ENCODE measurements at regions not wholly inside any gene's neighbourhood (a gene's known extent, or its start where the extent isn't known, plus 50 kb on each side); places are given as distances from the start of the nearest gene placed in this dataset.

DNA sequence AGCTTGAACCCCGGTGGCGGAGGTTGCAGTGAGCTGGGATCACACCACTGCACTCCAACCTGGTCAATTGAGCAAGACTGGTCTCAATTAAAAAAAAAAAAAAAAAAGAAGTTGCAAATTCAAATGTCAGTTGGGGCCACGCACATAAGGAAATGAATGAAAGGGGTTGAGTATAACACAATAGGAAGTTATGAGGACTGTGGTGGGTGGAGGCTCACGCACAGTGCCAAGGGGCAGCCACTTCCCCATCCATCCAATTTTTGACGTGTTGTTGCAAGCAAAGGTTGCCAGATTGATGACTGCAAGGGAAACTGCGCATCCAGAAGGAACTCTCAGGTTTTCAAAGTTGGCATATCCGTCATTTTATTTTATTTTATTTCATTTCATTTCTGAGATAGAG lies 532.2 kb downstream of the NTRK3 start:
- no peak for DNase-seq
- no peak for FAIRE-seq
- 67 to 70% (median 68%) methylated on average over 7 of the region's 7 CpGs for WGBS, 3 donors

DNA sequence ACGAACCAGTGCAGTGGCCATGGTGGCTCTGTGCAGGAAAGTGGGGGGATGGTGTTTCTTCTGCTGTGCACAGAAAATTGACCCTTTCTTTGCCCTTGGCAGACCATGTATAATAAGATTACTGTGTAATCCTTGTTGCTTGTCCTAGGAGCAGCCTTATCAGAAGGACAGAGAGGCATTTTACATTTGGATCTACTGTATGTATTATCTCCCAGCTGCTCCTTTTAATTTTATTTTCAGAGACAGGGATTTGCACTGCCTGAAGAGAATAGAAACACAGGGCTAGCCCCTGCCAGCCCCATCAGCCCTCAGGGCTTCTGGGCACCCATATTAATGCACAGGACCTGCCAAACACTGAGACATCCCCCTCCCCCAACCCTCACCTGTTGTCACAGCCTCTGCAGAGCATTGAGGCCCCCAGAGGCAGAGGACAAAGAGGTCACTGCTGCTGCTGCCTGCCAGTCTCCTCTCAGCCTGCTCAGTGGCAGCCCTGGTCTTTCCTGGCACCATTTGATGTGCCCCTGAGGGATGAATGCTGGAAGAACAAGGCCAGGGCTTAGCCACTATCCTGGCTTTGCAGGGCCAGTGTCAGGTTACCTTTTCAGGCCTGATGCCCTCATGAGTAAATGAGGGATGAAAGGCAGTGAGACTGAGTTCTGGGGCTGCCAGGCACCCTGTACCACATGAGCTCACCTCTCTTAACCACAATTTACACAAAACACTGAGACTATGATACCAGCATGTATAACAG lies 533.4 kb downstream of the NTRK3 start:
- Histone ChIP-seq H3K4me1 (ENCODE audit: control insufficient read depth in 3 of 3, insufficient read depth in 2 of 3, low read depth in 1 of 3, low read length in 2 of 3) (no peaks in the 10 kb centered on the region), H3K27me3 (ENCODE audit: control insufficient read depth in 3 of 3, insufficient read depth in 3 of 3, low read length in 3 of 3) (peaks cover 0 to 6% (median 0%) of the 10 kb centered on the region in 3 donors), H3K9me3 (ENCODE audit: control insufficient read depth in 2 of 2, insufficient read depth in 1 of 2, low read depth in 1 of 2, low read length in 1 of 2) (no peaks in the 10 kb centered on the region), H3K4me3 (ENCODE audit: low read depth in 1 of 3, low read length in 3 of 3) (no peak overlapping the region), H3K36me3 (ENCODE audit: control insufficient read depth in 3 of 3, insufficient read depth in 2 of 3, low read depth in 1 of 3, low read length in 3 of 3) (no peaks in the 10 kb centered on the region), H3K27ac (ENCODE audit: low read depth in 1 of 3, low read length in 2 of 3) (no peak overlapping the region)
- no peak for DNase-seq
- FAIRE-seq = no peak
- WGBS, 3 donors = 51 to 79% (median 75%) methylated on average over 1 of the region's 1 CpG

More for the DNA sequence above, 532.2 kb downstream of the NTRK3 start:
- H3K27ac ChIP-seq (ENCODE audit: low read depth in 1 of 3, low read length in 2 of 3) = no peak overlapping the region
- H3K9me3 ChIP-seq (ENCODE audit: control insufficient read depth in 2 of 2, insufficient read depth in 1 of 2, low read depth in 1 of 2, low read length in 1 of 2) = no peaks in the 10 kb centered on the region
- peaks cover 0 to 6% (median 0%) of the 10 kb centered on the region in 3 donors for H3K27me3 ChIP-seq (ENCODE audit: control insufficient read depth in 3 of 3, insufficient read depth in 3 of 3, low read length in 3 of 3)
- H3K36me3 ChIP-seq (ENCODE audit: control insufficient read depth in 3 of 3, insufficient read depth in 2 of 3, low read depth in 1 of 3, low read length in 3 of 3) = no peaks in the 10 kb centered on the region
- no peaks in the 10 kb centered on the region for H3K4me1 ChIP-seq (ENCODE audit: control insufficient read depth in 3 of 3, insufficient read depth in 2 of 3, low read depth in 1 of 3, low read length in 2 of 3)
- no peak overlapping the region for H3K4me3 ChIP-seq (ENCODE audit: low read depth in 1 of 3, low read length in 3 of 3)

GRCh38 chr15:87720235-87720634 lies 536.3 kb downstream of the NTRK3 start:
- Histone ChIP-seq H3K4me1 (ENCODE audit: control insufficient read depth in 3 of 3, insufficient read depth in 2 of 3, low read depth in 1 of 3, low read length in 2 of 3) (no peaks in the 10 kb centered on the region), H3K27ac (ENCODE audit: low read depth in 1 of 3, low read length in 2 of 3) (no peak overlapping the region), H3K27me3 (ENCODE audit: control insufficient read depth in 3 of 3, insufficient read depth in 3 of 3, low read length in 3 of 3) (peaks cover 0 to 2% (median 0%) of the 10 kb centered on the region in 3 donors), H3K36me3 (ENCODE audit: control insufficient read depth in 3 of 3, insufficient read depth in 2 of 3, low read depth in 1 of 3, low read length in 3 of 3) (no peaks in the 10 kb centered on the region), H3K9me3 (ENCODE audit: control insufficient read depth in 2 of 2, insufficient read depth in 1 of 2, low read depth in 1 of 2, low read length in 1 of 2) (no peaks in the 10 kb centered on the region), H3K4me3 (ENCODE audit: low read depth in 1 of 3, low read length in 3 of 3) (no peak overlapping the region)
- no peak for FAIRE-seq
- WGBS, 3 donors = 75 to 82% (median 81%) methylated on average over 3 of the region's 3 CpGs
- no peak for DNase-seq

DNA sequence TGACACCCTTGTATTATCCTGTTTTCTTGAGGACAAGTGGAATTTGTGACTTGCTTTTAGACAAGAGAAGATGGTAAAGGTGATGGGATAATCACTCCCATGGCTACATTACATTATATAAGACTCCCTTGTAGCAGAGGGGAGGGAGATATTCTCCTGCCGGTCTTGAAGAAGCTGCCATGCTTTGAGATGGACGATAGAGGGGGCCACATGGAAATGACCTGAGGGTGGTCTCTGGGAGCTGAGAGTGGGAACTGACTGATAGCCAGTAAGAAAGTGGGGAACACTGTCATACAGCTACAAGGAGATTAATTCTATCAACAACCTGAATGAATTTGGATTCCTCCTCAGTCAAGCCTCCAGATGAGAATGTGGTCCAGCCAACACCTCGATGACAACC lies 540.1 kb downstream of the NTRK3 start:
- no peak for FAIRE-seq
- 47 to 65% (median 57%) methylated on average over 3 of the region's 3 CpGs for WGBS, 3 donors

DNA sequence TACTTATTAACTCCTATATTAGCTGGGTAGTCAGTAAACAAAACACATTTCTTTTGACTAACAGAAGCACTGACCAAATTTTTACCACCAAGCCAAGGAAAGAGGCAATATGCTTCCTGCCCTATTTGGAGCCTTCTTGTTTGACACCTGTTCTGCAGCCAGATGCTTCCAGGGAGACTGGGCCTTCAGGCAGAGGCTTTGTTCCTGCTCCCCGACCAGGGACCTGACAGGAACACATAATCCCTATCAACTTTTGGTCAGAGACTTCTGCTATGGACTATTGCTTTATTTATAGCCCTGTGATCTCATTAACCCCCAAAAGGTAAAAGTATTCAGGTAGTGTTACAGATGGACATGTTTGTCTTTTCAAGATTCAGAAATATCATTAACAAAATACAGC lies 541.3 kb downstream of the NTRK3 start:
- DNase-seq = no peak
- Histone ChIP-seq H3K36me3 (ENCODE audit: control insufficient read depth in 3 of 3, insufficient read depth in 2 of 3, low read depth in 1 of 3, low read length in 3 of 3) (no peaks in the 10 kb centered on the region), H3K4me1 (ENCODE audit: control insufficient read depth in 3 of 3, insufficient read depth in 2 of 3, low read depth in 1 of 3, low read length in 2 of 3) (no peaks in the 10 kb centered on the region), H3K27me3 (ENCODE audit: control insufficient read depth in 3 of 3, insufficient read depth in 3 of 3, low read length in 3 of 3) (no peaks in the 10 kb centered on the region), H3K9me3 (ENCODE audit: control insufficient read depth in 2 of 2, insufficient read depth in 1 of 2, low read depth in 1 of 2, low read length in 1 of 2) (no peaks in the 10 kb centered on the region), H3K4me3 (ENCODE audit: low read depth in 1 of 3, low read length in 3 of 3) (no peak overlapping the region), H3K27ac (ENCODE audit: low read depth in 1 of 3, low read length in 2 of 3) (no peak overlapping the region)
- FAIRE-seq = no peak
- 52 to 61% (median 53%) methylated on average over 1 of the region's 1 CpG for WGBS, 3 donors

More for the DNA sequence above, 540.1 kb downstream of the NTRK3 start:
- no peak for DNase-seq
- Histone ChIP-seq H3K36me3 (ENCODE audit: control insufficient read depth in 3 of 3, insufficient read depth in 2 of 3, low read depth in 1 of 3, low read length in 3 of 3) (no peaks in the 10 kb centered on the region), H3K9me3 (ENCODE audit: control insufficient read depth in 2 of 2, insufficient read depth in 1 of 2, low read depth in 1 of 2, low read length in 1 of 2) (no peaks in the 10 kb centered on the region), H3K27me3 (ENCODE audit: control insufficient read depth in 3 of 3, insufficient read depth in 3 of 3, low read length in 3 of 3) (no peaks in the 10 kb centered on the region), H3K4me1 (ENCODE audit: control insufficient read depth in 3 of 3, insufficient read depth in 2 of 3, low read depth in 1 of 3, low read length in 2 of 3) (no peaks in the 10 kb centered on the region), H3K4me3 (ENCODE audit: low read depth in 1 of 3, low read length in 3 of 3) (no peak overlapping the region), H3K27ac (ENCODE audit: low read depth in 1 of 3, low read length in 2 of 3) (no peak overlapping the region)

GRCh38 chr15:87713475-87713879 lies 543.1 kb downstream of the NTRK3 start:
- Histone ChIP-seq H3K27ac (ENCODE audit: low read depth in 1 of 3, low read length in 2 of 3) (no peak overlapping the region), H3K36me3 (ENCODE audit: control insufficient read depth in 3 of 3, insufficient read depth in 2 of 3, low read depth in 1 of 3, low read length in 3 of 3) (no peaks in the 10 kb centered on the region), H3K9me3 (ENCODE audit: control insufficient read depth in 2 of 2, insufficient read depth in 1 of 2, low read depth in 1 of 2, low read length in 1 of 2) (no peaks in the 10 kb centered on the region), H3K27me3 (ENCODE audit: control insufficient read depth in 3 of 3, insufficient read depth in 3 of 3, low read length in 3 of 3) (no peaks in the 10 kb centered on the region), H3K4me1 (ENCODE audit: control insufficient read depth in 3 of 3, insufficient read depth in 2 of 3, low read depth in 1 of 3, low read length in 2 of 3) (no peaks in the 10 kb centered on the region), H3K4me3 (ENCODE audit: low read depth in 1 of 3, low read length in 3 of 3) (no peak overlapping the region)
- 54 to 74% (median 58%) methylated on average over 1 of the region's 1 CpG for WGBS, 3 donors
- FAIRE-seq (no peak), DNase-seq (no peak)

DNA sequence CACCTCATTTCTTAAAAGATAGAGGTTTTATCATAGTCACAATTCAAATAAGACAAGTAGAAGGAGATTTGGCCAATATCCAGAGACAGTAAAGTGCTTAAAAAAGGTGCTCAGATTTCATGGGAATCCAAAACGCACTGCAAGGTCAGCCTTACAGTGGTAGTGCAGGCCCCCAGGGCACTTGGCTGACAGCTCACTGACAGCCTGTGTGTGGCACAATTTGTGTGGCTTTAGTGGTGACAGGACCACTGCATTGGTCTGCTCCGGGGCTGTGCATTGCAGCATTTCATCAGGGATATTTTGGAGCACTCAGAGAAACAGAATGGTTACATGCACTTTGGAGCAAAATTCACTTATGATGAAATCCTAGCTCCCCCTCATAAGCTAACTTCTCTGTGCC lies 544.3 kb downstream of the NTRK3 start:
- DNase-seq (no peak), FAIRE-seq (no peak)
- H3K27ac ChIP-seq (ENCODE audit: low read depth in 1 of 3, low read length in 2 of 3) = no peak overlapping the region
- no peaks in the 10 kb centered on the region for H3K9me3 ChIP-seq (ENCODE audit: control insufficient read depth in 2 of 2, insufficient read depth in 1 of 2, low read depth in 1 of 2, low read length in 1 of 2)
- no peaks in the 10 kb centered on the region for H3K36me3 ChIP-seq (ENCODE audit: control insufficient read depth in 3 of 3, insufficient read depth in 2 of 3, low read depth in 1 of 3, low read length in 3 of 3)
- 69 to 72% (median 70%) methylated on average over 2 of the region's 2 CpGs for WGBS, 3 donors
- H3K27me3 ChIP-seq (ENCODE audit: control insufficient read depth in 3 of 3, insufficient read depth in 3 of 3, low read length in 3 of 3) = no peaks in the 10 kb centered on the region
- H3K4me1 ChIP-seq (ENCODE audit: control insufficient read depth in 3 of 3, insufficient read depth in 2 of 3, low read depth in 1 of 3, low read length in 2 of 3) = no peaks in the 10 kb centered on the region
- no peak overlapping the region for H3K4me3 ChIP-seq (ENCODE audit: low read depth in 1 of 3, low read length in 3 of 3)

DNA sequence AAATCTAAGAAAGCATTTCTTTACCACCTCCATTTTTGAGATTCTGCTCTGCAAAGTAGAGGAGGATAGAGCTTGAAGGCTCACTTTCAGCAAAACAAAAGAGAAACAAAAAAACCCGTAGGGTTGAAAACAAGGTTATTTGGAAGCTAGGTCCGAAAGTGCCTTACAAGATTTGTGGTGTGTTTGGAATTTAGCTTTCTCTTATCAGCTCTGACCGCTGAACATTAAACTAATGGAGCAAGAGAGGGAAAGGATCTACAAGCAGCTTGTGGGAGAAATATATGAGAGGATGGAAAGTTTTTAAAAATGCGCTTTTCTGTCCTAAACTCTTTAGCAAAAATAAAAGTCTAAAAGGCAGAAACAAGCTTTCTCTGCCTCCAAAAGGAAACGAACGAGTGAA lies 545.5 kb downstream of the NTRK3 start:
- H3K9me3 ChIP-seq (ENCODE audit: control insufficient read depth in 2 of 2, insufficient read depth in 1 of 2, low read depth in 1 of 2, low read length in 1 of 2) = no peaks in the 10 kb centered on the region
- WGBS, 3 donors = 29 to 50% (median 41%) methylated on average over 6 of the region's 6 CpGs
- no peak overlapping the region for H3K27ac ChIP-seq (ENCODE audit: low read depth in 1 of 3, low read length in 2 of 3)
- H3K36me3 ChIP-seq (ENCODE audit: control insufficient read depth in 3 of 3, insufficient read depth in 2 of 3, low read depth in 1 of 3, low read length in 3 of 3) = no peaks in the 10 kb centered on the region
- no peak overlapping the region for H3K4me3 ChIP-seq (ENCODE audit: low read depth in 1 of 3, low read length in 3 of 3)
- no peaks in the 10 kb centered on the region for H3K27me3 ChIP-seq (ENCODE audit: control insufficient read depth in 3 of 3, insufficient read depth in 3 of 3, low read length in 3 of 3)
- H3K4me1 ChIP-seq (ENCODE audit: control insufficient read depth in 3 of 3, insufficient read depth in 2 of 3, low read depth in 1 of 3, low read length in 2 of 3) = no peaks in the 10 kb centered on the region
- FAIRE-seq = no peak
- DNase-seq = no peak

DNA sequence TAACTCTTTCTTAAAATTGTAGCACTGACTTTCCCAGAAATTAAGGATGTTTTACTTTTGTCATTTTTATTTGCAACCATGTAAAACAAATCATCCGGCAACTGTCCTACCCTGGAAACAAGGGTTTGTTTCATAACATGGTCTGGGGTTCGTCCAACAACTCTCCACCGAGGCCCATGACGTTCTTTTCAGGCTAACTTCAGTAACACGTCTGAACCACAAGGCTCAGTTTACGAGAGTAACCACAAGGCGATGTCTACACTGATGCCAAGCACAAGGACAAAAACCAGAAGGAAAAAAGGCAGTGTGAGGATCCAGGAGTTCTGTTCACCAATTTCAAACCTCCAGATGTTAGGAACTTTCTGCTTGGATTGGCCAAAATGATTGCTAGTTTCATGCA lies 546.1 kb downstream of the NTRK3 start:
- Histone ChIP-seq H3K27me3 (ENCODE audit: control insufficient read depth in 3 of 3, insufficient read depth in 3 of 3, low read length in 3 of 3) (no peaks in the 10 kb centered on the region), H3K9me3 (ENCODE audit: control insufficient read depth in 2 of 2, insufficient read depth in 1 of 2, low read depth in 1 of 2, low read length in 1 of 2) (no peaks in the 10 kb centered on the region), H3K27ac (ENCODE audit: low read depth in 1 of 3, low read length in 2 of 3) (no peak overlapping the region), H3K36me3 (ENCODE audit: control insufficient read depth in 3 of 3, insufficient read depth in 2 of 3, low read depth in 1 of 3, low read length in 3 of 3) (no peaks in the 10 kb centered on the region), H3K4me3 (ENCODE audit: low read depth in 1 of 3, low read length in 3 of 3) (no peak overlapping the region), H3K4me1 (ENCODE audit: control insufficient read depth in 3 of 3, insufficient read depth in 2 of 3, low read depth in 1 of 3, low read length in 2 of 3) (no peaks in the 10 kb centered on the region)
- WGBS, 3 donors = 77 to 88% (median 87%) methylated on average over 7 of the region's 7 CpGs
- FAIRE-seq (no peak), DNase-seq (no peak)
